ENCODE measurements at regions not wholly inside any gene's neighbourhood (a gene's known extent, or its start where the extent isn't known, plus 50 kb on each side); places are given as distances from the start of the nearest gene placed in this dataset.

DNA sequence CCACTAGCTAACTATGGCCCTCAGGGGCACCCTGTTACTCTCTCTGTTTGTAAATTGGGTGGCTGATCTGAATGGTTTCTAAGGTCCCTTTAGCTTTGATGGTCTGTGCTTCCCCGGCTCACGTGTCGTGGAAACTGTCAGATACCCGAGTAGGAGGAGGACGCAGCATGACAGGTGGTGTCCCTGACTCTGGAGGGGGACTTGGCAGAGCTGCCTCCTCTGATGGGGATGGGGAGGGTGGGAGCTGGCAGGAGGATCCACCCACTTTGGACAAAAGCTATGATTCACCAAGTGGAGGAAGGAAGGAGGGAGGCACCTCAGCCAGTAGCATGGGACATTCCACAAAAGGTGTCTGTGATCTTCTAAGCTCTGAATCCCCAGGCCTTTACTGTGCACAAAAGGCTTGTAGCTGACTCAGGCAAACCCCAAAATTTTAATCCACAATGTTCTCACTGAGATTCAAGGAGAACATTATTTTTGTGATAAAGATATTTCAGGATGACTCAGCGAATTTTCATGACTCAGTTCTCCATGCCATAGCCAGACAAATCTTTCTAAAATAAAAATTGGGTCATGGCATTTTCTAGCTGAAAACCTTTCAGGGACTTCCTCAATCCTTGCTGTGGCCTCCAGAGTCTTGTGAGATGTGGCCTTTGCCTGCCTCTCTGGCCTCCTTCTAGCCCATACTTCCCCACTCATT, 131.0 kb upstream of the BRINP1 start:
- Histone ChIP-seq H3K36me3 (ENCODE audit: control insufficient read depth in 2 of 2, insufficient read depth in 1 of 2, low read length in 2 of 2) (no peaks in the 10 kb centered on the region), H3K4me3 (ENCODE audit: low read depth, low read length) (no peak overlapping the region), H3K27ac (ENCODE audit: extremely low read depth, low read depth, low read length) (no peak overlapping the region), H3K9me3 (ENCODE audit: control insufficient read depth, insufficient read depth, low read depth, low read length) (no peaks in the 10 kb centered on the region), H3K4me1 (ENCODE audit: control insufficient read depth, insufficient read depth, low read length) (no peaks in the 10 kb centered on the region)
- no peak for TF ChIP-seq ZNF510 (tag by site-specific recombination; IDR thresholded peaks at IDR 0.05; ENCODE audit: insufficient replicate concordance)
- ChIA-PET POLR2A (no interaction called here), CTCF (interaction anchor here (0.6 to 1.2 kb wide), 2 partner anchors 56 to 108 kb away, joined by 3 read pairs; no protein-coding TSS in a partner anchor)

DNA sequence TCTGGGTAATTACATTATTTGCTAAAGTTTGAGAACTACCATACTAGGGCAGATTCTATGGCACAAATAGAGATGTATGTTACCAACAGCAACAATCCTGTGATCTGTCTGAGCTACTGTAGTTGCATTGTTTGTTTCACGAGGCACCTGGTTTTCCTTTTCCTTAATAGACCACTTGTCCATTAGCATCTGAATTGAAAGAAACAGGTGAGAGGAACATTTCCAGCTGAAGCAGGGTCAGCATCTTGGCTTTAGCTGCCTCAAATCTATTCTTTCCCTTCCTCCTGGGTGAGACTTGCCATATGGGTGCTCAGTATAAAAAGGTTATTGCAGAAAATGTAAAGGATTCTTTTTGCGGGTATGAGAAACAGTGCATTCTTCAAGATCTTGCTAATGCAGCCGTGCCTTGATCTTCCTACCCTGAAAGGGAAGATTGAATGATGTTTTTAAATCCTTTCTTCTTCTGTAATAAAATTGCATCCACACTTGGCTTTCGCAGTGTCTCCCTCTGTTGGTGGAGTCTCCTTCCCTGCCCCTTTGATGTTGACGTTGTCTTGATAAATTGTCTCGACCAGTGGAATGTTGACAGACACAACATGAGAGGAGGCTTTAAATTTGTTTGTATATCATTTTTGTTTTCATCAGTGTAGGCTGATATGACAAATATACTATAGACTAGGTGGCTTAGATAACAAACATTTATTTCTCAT, 118.0 kb upstream of the BRINP1 start:
- ChIA-PET POLR2A (no interaction called here), CTCF (no interaction called here)
- H3K4me1 ChIP-seq (ENCODE audit: control insufficient read depth, insufficient read depth, low read length) = no peaks in the 10 kb centered on the region

More for the DNA sequence above, 118.0 kb upstream of the BRINP1 start:
- no peaks in the 10 kb centered on the region for H3K9me3 ChIP-seq (ENCODE audit: control insufficient read depth, insufficient read depth, low read depth, low read length)
- no peak overlapping the region for H3K27ac ChIP-seq (ENCODE audit: extremely low read depth, low read depth, low read length)
- TF ChIP-seq ZBTB20 (tag by site-specific recombination; IDR thresholded peaks at IDR 0.05) (no peak), GLI2 (tag by site-specific recombination; IDR thresholded peaks at IDR 0.05; ENCODE audit: borderline replicate concordance, low read depth) (no peak), KLF9 (tag by site-specific recombination; IDR thresholded peaks at IDR 0.05; ENCODE audit: low read depth) (no peak), ZNF530 (tag by site-specific recombination; IDR thresholded peaks at IDR 0.05; ENCODE audit: low read depth) (no peak), YY2 (tag by site-specific recombination; IDR thresholded peaks at IDR 0.05) (no peak), ZBTB1 (tag by site-specific recombination; IDR thresholded peaks at IDR 0.05) (no peak), ZNF433 (tag by site-specific recombination; IDR thresholded peaks at IDR 0.05; ENCODE audit: low read depth) (no peak)
- TF ChIP-seq, protein P1, sequence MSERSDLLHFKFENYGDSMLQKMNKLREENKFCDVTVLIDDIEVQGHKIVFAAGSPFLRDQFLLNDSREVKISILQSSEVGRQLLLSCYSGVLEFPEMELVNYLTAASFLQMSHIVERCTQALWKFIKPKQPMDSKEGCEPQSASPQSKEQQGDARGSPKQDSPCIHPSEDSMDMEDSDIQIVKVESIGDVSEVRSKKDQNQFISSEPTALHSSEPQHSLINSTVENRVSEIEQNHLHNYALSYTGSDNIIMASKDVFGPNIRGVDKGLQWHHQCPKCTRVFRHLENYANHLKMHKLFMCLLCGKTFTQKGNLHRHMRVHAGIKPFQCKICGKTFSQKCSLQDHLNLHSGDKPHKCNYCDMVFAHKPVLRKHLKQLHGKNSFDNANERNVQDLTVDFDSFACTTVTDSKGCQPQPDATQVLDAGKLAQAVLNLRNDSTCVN (tag by site-specific recombination; optimal IDR thresholded peaks at IDR 0.05) = no peak
- TF ChIP-seq, protein P2, sequence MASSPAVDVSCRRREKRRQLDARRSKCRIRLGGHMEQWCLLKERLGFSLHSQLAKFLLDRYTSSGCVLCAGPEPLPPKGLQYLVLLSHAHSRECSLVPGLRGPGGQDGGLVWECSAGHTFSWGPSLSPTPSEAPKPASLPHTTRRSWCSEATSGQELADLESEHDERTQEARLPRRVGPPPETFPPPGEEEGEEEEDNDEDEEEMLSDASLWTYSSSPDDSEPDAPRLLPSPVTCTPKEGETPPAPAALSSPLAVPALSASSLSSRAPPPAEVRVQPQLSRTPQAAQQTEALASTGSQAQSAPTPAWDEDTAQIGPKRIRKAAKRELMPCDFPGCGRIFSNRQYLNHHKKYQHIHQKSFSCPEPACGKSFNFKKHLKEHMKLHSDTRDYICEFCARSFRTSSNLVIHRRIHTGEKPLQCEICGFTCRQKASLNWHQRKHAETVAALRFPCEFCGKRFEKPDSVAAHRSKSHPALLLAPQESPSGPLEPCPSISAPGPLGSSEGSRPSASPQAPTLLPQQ (tag by site-specific recombination; IDR thresholded peaks at IDR 0.05) = no peak
- TF ChIP-seq, protein P3, sequence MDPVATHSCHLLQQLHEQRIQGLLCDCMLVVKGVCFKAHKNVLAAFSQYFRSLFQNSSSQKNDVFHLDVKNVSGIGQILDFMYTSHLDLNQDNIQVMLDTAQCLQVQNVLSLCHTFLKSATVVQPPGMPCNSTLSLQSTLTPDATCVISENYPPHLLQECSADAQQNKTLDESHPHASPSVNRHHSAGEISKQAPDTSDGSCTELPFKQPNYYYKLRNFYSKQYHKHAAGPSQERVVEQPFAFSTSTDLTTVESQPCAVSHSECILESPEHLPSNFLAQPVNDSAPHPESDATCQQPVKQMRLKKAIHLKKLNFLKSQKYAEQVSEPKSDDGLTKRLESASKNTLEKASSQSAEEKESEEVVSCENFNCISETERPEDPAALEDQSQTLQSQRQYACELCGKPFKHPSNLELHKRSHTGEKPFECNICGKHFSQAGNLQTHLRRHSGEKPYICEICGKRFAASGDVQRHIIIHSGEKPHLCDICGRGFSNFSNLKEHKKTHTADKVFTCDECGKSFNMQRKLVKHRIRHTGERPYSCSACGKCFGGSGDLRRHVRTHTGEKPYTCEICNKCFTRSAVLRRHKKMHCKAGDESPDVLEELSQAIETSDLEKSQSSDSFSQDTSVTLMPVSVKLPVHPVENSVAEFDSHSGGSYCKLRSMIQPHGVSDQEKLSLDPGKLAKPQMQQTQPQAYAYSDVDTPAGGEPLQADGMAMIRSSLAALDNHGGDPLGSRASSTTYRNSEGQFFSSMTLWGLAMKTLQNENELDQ (tag by site-specific recombination; IDR thresholded peaks at IDR 0.05; ENCODE audit: low read depth) = no peak
- TF ChIP-seq, protein P4, sequence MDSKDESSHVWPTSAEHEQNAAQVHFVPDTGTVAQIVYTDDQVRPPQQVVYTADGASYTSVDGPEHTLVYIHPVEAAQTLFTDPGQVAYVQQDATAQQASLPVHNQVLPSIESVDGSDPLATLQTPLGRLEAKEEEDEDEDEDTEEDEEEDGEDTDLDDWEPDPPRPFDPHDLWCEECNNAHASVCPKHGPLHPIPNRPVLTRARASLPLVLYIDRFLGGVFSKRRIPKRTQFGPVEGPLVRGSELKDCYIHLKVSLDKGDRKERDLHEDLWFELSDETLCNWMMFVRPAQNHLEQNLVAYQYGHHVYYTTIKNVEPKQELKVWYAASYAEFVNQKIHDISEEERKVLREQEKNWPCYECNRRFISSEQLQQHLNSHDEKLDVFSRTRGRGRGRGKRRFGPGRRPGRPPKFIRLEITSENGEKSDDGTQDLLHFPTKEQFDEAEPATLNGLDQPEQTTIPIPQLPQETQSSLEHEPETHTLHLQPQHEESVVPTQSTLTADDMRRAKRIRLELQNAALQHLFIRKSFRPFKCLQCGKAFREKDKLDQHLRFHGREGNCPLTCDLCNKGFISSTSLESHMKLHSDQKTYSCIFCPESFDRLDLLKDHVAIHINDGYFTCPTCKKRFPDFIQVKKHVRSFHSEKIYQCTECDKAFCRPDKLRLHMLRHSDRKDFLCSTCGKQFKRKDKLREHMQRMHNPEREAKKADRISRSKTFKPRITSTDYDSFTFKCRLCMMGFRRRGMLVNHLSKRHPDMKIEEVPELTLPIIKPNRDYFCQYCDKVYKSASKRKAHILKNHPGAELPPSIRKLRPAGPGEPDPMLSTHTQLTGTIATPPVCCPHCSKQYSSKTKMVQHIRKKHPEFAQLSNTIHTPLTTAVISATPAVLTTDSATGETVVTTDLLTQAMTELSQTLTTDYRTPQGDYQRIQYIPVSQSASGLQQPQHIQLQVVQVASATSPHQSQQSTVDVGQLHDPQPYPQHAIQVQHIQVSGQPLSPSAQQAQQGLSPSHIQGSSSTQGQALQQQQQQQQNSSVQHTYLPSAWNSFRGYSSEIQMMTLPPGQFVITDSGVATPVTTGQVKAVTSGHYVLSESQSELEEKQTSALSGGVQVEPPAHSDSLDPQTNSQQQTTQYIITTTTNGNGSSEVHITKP (tag by site-specific recombination; IDR thresholded peaks at IDR 0.05) = no peak
- TF ChIP-seq, protein P5, sequence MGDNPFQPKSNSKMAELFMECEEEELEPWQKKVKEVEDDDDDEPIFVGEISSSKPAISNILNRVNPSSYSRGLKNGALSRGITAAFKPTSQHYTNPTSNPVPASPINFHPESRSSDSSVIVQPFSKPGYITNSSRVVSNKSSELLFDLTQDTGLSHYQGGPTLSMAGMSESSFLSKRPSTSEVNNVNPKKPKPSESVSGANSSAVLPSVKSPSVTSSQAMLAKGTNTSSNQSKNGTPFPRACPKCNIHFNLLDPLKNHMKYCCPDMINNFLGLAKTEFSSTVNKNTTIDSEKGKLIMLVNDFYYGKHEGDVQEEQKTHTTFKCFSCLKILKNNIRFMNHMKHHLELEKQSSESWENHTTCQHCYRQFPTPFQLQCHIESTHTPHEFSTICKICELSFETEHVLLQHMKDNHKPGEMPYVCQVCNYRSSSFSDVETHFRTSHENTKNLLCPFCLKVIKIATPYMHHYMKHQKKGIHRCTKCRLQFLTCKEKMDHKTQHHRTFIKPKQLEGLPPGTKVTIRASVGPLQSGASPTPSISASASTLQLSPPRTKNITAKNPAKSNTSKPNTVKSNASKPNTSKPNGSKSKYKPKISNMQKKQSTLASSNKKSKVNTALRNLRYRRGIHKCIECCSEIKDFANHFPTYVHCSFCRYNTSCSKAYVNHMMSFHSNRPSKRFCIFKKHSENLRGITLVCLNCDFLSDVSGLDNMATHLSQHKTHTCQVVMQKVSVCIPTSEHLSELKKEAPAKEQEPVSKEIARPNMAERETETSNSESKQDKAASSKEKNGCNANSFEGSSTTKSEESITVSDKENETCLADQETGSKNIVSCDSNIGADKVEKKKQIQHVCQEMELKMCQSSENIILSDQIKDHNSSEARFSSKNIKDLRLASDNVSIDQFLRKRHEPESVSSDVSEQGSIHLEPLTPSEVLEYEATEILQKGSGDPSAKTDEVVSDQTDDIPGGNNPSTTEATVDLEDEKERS (tag by site-specific recombination; IDR thresholded peaks at IDR 0.05) = no peak
- no peak overlapping the region for H3K4me3 ChIP-seq (ENCODE audit: low read depth, low read length)
- H3K36me3 ChIP-seq (ENCODE audit: control insufficient read depth in 2 of 2, insufficient read depth in 1 of 2, low read length in 2 of 2) = no peaks in the 10 kb centered on the region

All from HEK293 (cell line).